ENCODE measurements at regions not wholly inside any gene's neighbourhood (a gene's known extent, or its start where the extent isn't known, plus 50 kb on each side); places are given as distances from the start of the nearest gene placed in this dataset.

GRCh38 chr18:30034818-30035217 is 1007.7 kb downstream of the DSC3 start:
- Histone ChIP-seq H3K27me3 (ENCODE audit: insufficient read depth, low read length) (no peaks in the 10 kb centered on the region), H3K9me3 (ENCODE audit: low read depth, low read length) (no peaks in the 10 kb centered on the region), H3K4me3 (ENCODE audit: low read length) (no peak overlapping the region), H3K4me1 (ENCODE audit: insufficient read depth, low read length) (no peaks in the 10 kb centered on the region)

GRCh38 chr18:30016179-30016578 is 1026.4 kb downstream of the DSC3 start:
- H3K9me3 ChIP-seq (ENCODE audit: low read depth, low read length) = no peaks in the 10 kb centered on the region

GRCh38 chr18:30004965-30005364 is 1037.6 kb downstream of the DSC3 start:
- H3K9me3 ChIP-seq (ENCODE audit: low read depth, low read length) = no peaks in the 10 kb centered on the region
- no peaks in the 10 kb centered on the region for H3K27me3 ChIP-seq (ENCODE audit: insufficient read depth, low read length)
- no peaks in the 10 kb centered on the region for H3K4me1 ChIP-seq (ENCODE audit: insufficient read depth, low read length)
- no peak overlapping the region for H3K4me3 ChIP-seq (ENCODE audit: low read length)

More at GRCh38 chr18:30016179-30016578, 1026.4 kb downstream of the DSC3 start:
- Histone ChIP-seq H3K4me1 (ENCODE audit: insufficient read depth, low read length) (no peaks in the 10 kb centered on the region), H3K27me3 (ENCODE audit: insufficient read depth, low read length) (no peaks in the 10 kb centered on the region), H3K4me3 (ENCODE audit: low read length) (no peak overlapping the region)

- Histone ChIP-seq H3K9me3 (ENCODE audit: low read depth, low read length) (no peaks in the 10 kb centered on the region), H3K4me3 (ENCODE audit: low read length) (no peak overlapping the region), H3K27me3 (ENCODE audit: insufficient read depth, low read length) (no peaks in the 10 kb centered on the region), H3K4me1 (ENCODE audit: insufficient read depth, low read length) (no peaks in the 10 kb centered on the region)
Observed at GRCh38 chr18:29982218-29982617, 1060.3 kb downstream of the DSC3 start.

GRCh38 chr18:29979881-29980280 is 1062.7 kb downstream of the DSC3 start:
- Histone ChIP-seq H3K4me1 (ENCODE audit: insufficient read depth, low read length) (no peaks in the 10 kb centered on the region), H3K4me3 (ENCODE audit: low read length) (no peak overlapping the region), H3K27me3 (ENCODE audit: insufficient read depth, low read length) (no peaks in the 10 kb centered on the region), H3K9me3 (ENCODE audit: low read depth, low read length) (no peaks in the 10 kb centered on the region)

- H3K4me1 ChIP-seq (ENCODE audit: insufficient read depth, low read length) = no peaks in the 10 kb centered on the region
- H3K4me3 ChIP-seq (ENCODE audit: low read length) = no peak overlapping the region
- H3K9me3 ChIP-seq (ENCODE audit: low read depth, low read length) = no peaks in the 10 kb centered on the region
- H3K27me3 ChIP-seq (ENCODE audit: insufficient read depth, low read length) = no peaks in the 10 kb centered on the region
Observed at GRCh38 chr18:29969876-29970275, 1072.7 kb downstream of the DSC3 start.

- Histone ChIP-seq H3K4me3 (ENCODE audit: low read length) (no peak overlapping the region), H3K27me3 (ENCODE audit: insufficient read depth, low read length) (no peaks in the 10 kb centered on the region), H3K4me1 (ENCODE audit: insufficient read depth, low read length) (no peaks in the 10 kb centered on the region), H3K9me3 (ENCODE audit: low read depth, low read length) (no peaks in the 10 kb centered on the region)
Observed at GRCh38 chr18:29962579-29962978, 1080.0 kb downstream of the DSC3 start.

GRCh38 chr18:29960539-29960938 is 1082.0 kb downstream of the DSC3 start:
- Histone ChIP-seq H3K4me1 (ENCODE audit: insufficient read depth, low read length) (no peaks in the 10 kb centered on the region), H3K27me3 (ENCODE audit: insufficient read depth, low read length) (no peaks in the 10 kb centered on the region), H3K4me3 (ENCODE audit: low read length) (no peak overlapping the region), H3K9me3 (ENCODE audit: low read depth, low read length) (no peaks in the 10 kb centered on the region)

GRCh38 chr18:29930231-29930630 is 1112.3 kb downstream of the DSC3 start:
- Histone ChIP-seq H3K27me3 (ENCODE audit: insufficient read depth, low read length) (no peaks in the 10 kb centered on the region), H3K4me1 (ENCODE audit: insufficient read depth, low read length) (no peaks in the 10 kb centered on the region), H3K4me3 (ENCODE audit: low read length) (no peak overlapping the region), H3K9me3 (ENCODE audit: low read depth, low read length) (no peaks in the 10 kb centered on the region)

- Histone ChIP-seq H3K9me3 (ENCODE audit: low read depth, low read length) (no peaks in the 10 kb centered on the region), H3K4me1 (ENCODE audit: insufficient read depth, low read length) (no peaks in the 10 kb centered on the region), H3K27me3 (ENCODE audit: insufficient read depth, low read length) (no peaks in the 10 kb centered on the region), H3K4me3 (ENCODE audit: low read length) (no peak overlapping the region)
Observed at GRCh38 chr18:29928081-29928480, 1114.5 kb downstream of the DSC3 start.

- H3K4me1 ChIP-seq (ENCODE audit: insufficient read depth, low read length) = no peaks in the 10 kb centered on the region
- H3K4me3 ChIP-seq (ENCODE audit: low read length) = no peak overlapping the region
- no peaks in the 10 kb centered on the region for H3K9me3 ChIP-seq (ENCODE audit: low read depth, low read length)
- no peaks in the 10 kb centered on the region for H3K27me3 ChIP-seq (ENCODE audit: insufficient read depth, low read length)
Observed at GRCh38 chr18:29925566-29925965, 1117.0 kb downstream of the DSC3 start.

GRCh38 chr18:29912351-29912750 is 1130.2 kb downstream of the DSC3 start:
- Histone ChIP-seq H3K27me3 (ENCODE audit: insufficient read depth, low read length) (no peaks in the 10 kb centered on the region), H3K4me3 (ENCODE audit: low read length) (no peak overlapping the region), H3K9me3 (ENCODE audit: low read depth, low read length) (peaks cover 5% of the 10 kb centered on the region), H3K4me1 (ENCODE audit: insufficient read depth, low read length) (no peaks in the 10 kb centered on the region)

GRCh38 chr18:29892960-29893558 is 1149.5 kb downstream of the DSC3 start:
- Histone ChIP-seq H3K9me3 (ENCODE audit: low read depth, low read length) (no peaks in the 10 kb centered on the region), H3K27me3 (ENCODE audit: insufficient read depth, low read length) (no peaks in the 10 kb centered on the region), H3K4me3 (ENCODE audit: low read length) (no peak overlapping the region), H3K4me1 (ENCODE audit: insufficient read depth, low read length) (no peaks in the 10 kb centered on the region)

- no peaks in the 10 kb centered on the region for H3K27me3 ChIP-seq (ENCODE audit: insufficient read depth, low read length)
- no peaks in the 10 kb centered on the region for H3K9me3 ChIP-seq (ENCODE audit: low read depth, low read length)
- H3K4me3 ChIP-seq (ENCODE audit: low read length) = no peak overlapping the region
- no peaks in the 10 kb centered on the region for H3K4me1 ChIP-seq (ENCODE audit: insufficient read depth, low read length)
Observed at GRCh38 chr18:29883114-29883513, 1159.4 kb downstream of the DSC3 start.

GRCh38 chr18:29882620-29883019 is 1159.9 kb downstream of the DSC3 start:
- Histone ChIP-seq H3K9me3 (ENCODE audit: low read depth, low read length) (no peaks in the 10 kb centered on the region), H3K4me1 (ENCODE audit: insufficient read depth, low read length) (no peaks in the 10 kb centered on the region), H3K4me3 (ENCODE audit: low read length) (no peak overlapping the region), H3K27me3 (ENCODE audit: insufficient read depth, low read length) (no peaks in the 10 kb centered on the region)

GRCh38 chr18:29879763-29880162 is 1162.8 kb downstream of the DSC3 start:
- Histone ChIP-seq H3K4me3 (ENCODE audit: low read length) (no peak overlapping the region), H3K27me3 (ENCODE audit: insufficient read depth, low read length) (no peaks in the 10 kb centered on the region), H3K4me1 (ENCODE audit: insufficient read depth, low read length) (no peaks in the 10 kb centered on the region), H3K9me3 (ENCODE audit: low read depth, low read length) (no peaks in the 10 kb centered on the region)

Measured in mononuclear cell (primary cell).